ENCODE measurements at regions not wholly inside any gene's neighbourhood (a gene's known extent, or its start where the extent isn't known, plus 50 kb on each side); places are given as distances from the start of the nearest gene placed in this dataset.
A peak's percentile ranks its signal among the peaks of the same experiment; 100 is the strongest.
"Not testable (repeated sequence)": the region's sequence is repeated elsewhere in the genome, so short reads cannot be mapped to it uniquely, and the experiment has no call there.

GRCh38 chr4:151541389-151542071 is 132.6 kb downstream of the FHIP1A start:
- H3K4me3 ChIP-seq (ENCODE audit: low read length), result no peak overlapping the region
- peak; percentile 41 for DNase-seq (ENCODE audit: low read depth)
- TF ChIP-seq CTCF (conservative IDR thresholded peaks at IDR 0.05; ENCODE audit: low read length), result no peak

GRCh38 chr4:151548708-151549107 is 139.7 kb downstream of the FHIP1A start:
- H3K4me3 ChIP-seq (ENCODE audit: low read length), result no peak overlapping the region
- TF ChIP-seq CTCF (conservative IDR thresholded peaks at IDR 0.05; ENCODE audit: low read length), result no peak
- no peak for DNase-seq (ENCODE audit: low read depth)

- not testable (repeated sequence) for H3K4me3 ChIP-seq (ENCODE audit: low read length); DNase-seq (ENCODE audit: low read depth)
These were observed 140.4 kb downstream of the FHIP1A start for GRCh38 chr4:151549378-151549777.

GRCh38 chr4:151553874-151554273 is 144.9 kb downstream of the FHIP1A start:
- DNase-seq (ENCODE audit: low read depth), result no peak
- no peak for TF ChIP-seq CTCF (conservative IDR thresholded peaks at IDR 0.05; ENCODE audit: low read length)
- no peak overlapping the region for H3K4me3 ChIP-seq (ENCODE audit: low read length)

- TF ChIP-seq CTCF (conservative IDR thresholded peaks at IDR 0.05; ENCODE audit: low read length), result no peak
- H3K4me3 ChIP-seq (ENCODE audit: low read length), result no peak overlapping the region
- DNase-seq (ENCODE audit: low read depth), result peak; percentile 45
These were observed 146.4 kb downstream of the FHIP1A start for GRCh38 chr4:151555151-151555945.

GRCh38 chr4:151558496-151559113 is 149.6 kb downstream of the FHIP1A start:
- TF ChIP-seq CTCF (conservative IDR thresholded peaks at IDR 0.05; ENCODE audit: low read length), result no peak
- no peak for DNase-seq (ENCODE audit: low read depth)
- no peak overlapping the region for H3K4me3 ChIP-seq (ENCODE audit: low read length)

GRCh38 chr4:151559595-151559994 is 150.6 kb downstream of the FHIP1A start:
- no peak overlapping the region for H3K4me3 ChIP-seq (ENCODE audit: low read length)
- DNase-seq (ENCODE audit: low read depth), result no peak
- TF ChIP-seq CTCF (conservative IDR thresholded peaks at IDR 0.05; ENCODE audit: low read length), result no peak

All from AG10803 (cell line).